OCI-LY3 (cell line): ENCODE measurements at regions not wholly inside any gene's neighbourhood (a gene's known extent, or its start where the extent isn't known, plus 50 kb on each side); places are given as distances from the start of the nearest gene placed in this dataset.

Experiments used
- H2AFZ ChIP-seq: fragments of 200-600, 300-600 bp; shearing (Covaris generic); 2 replicates; pipeline ENCODE4 v1.6.0; 2014; ENCODE audit warnings: antibody characterized with exemption, low read depth, low read length
- H3K27ac ChIP-seq: fragments of 200-600, 300-600 bp; sonication (generic); 2 replicates; pipeline ENCODE4 v1.5.1; 2014; ENCODE audit warnings: mild to moderate bottlenecking, low read length, moderate library complexity, mixed read lengths
- H3K27me3 ChIP-seq: fragments of 200-600, 300-600 bp; sonication (generic); 2 replicates; pipeline ENCODE4 v1.6.1; 2014; ENCODE audit warnings: low read depth, low read length, mixed read lengths
- H3K36me3 ChIP-seq: fragments of 200-600, 300-600 bp; sonication (generic); replicated peaks from 2 replicates; pipeline ENCODE3; 2014; ENCODE audit warnings: low read depth, low read length, mixed read lengths
- H3K4me1 ChIP-seq: fragments of 300-600, 200-600 bp; sonication (generic); 2 replicates; pipeline ENCODE4 v1.6.1; 2014; ENCODE audit warnings: low read length, mixed read lengths
- H3K4me2 ChIP-seq: fragments of 200-600, 300-600 bp; sonication (generic); 2 replicates; pipeline ENCODE4 v1.6.1; 2014; ENCODE audit warnings: low read length, mixed read lengths
- H3K4me3 ChIP-seq: fragments of 300-600, 200-600 bp; sonication (generic); 2 replicates; pipeline ENCODE4 v1.5.1; 2014; ENCODE audit warnings: antibody characterized with exemption, mild to moderate bottlenecking, low read length, moderate library complexity
- H3K79me2 ChIP-seq: fragments of 300-600, 200-600 bp; shearing (Covaris generic); 2 replicates; pipeline ENCODE4 v1.6.1; 2014; ENCODE audit warnings: mild to moderate bottlenecking, low read length, mixed read lengths
- H3K9ac ChIP-seq: fragments of 300-600, 200-600 bp; shearing (Covaris generic); 2 replicates; pipeline ENCODE4 v1.6.0; 2014; ENCODE audit warnings: mild to moderate bottlenecking, low read length, moderate library complexity
- H3K9me3 ChIP-seq: fragments of 200-600, 300-600 bp; shearing (Covaris generic); 2 replicates; pipeline ENCODE4 v1.6.1; 2014; ENCODE audit warnings: low read length, mixed read lengths; ENCODE audit not compliant: insufficient read depth
- H4K20me1 ChIP-seq: fragments of 200-600, 300-600 bp; sonication (generic); 2 replicates; pipeline ENCODE4 v1.6.1; 2016; ENCODE audit warnings: low read length, mixed read lengths; ENCODE audit not compliant: insufficient read depth
- EZH2phosphoT487 ChIP-seq: fragments of 200-600 bp; shearing (Covaris generic); IDR thresholded peaks from 2 replicates; pipeline ENCODE4 v1.6.1; 2018; ENCODE audit warnings: antibody characterized with exemption, mixed run types, low read depth
- TF ChIP-seq, protein P1 (sequence below): fragments of 200-600, 300-600 bp; sonication (generic); IDR thresholded peaks from 2 replicates; pipeline ENCODE4 v1.5.1; 2014; ENCODE audit warnings: antibody characterized with exemption, low read length, low read depth

GRCh38 chr12:63206494-63206893, 55.5 kb upstream of the AVPR1A start:
- Histone ChIP-seq H3K36me3 (no peaks in the 10 kb centered on the region), H3K9ac (no peak overlapping the region), H4K20me1 (no peaks in the 10 kb centered on the region), H2AFZ (no peak overlapping the region), H3K4me3 (no peak overlapping the region), H3K4me1 (no peaks in the 10 kb centered on the region), H3K9me3 (no peaks in the 10 kb centered on the region), H3K4me2 (no peak overlapping the region), H3K27ac (no peak overlapping the region), H3K79me2 (no peaks in the 10 kb centered on the region), H3K27me3 (no peaks in the 10 kb centered on the region)
- no peak for TF ChIP-seq EZH2phosphoT487
- TF ChIP-seq, protein P1, sequence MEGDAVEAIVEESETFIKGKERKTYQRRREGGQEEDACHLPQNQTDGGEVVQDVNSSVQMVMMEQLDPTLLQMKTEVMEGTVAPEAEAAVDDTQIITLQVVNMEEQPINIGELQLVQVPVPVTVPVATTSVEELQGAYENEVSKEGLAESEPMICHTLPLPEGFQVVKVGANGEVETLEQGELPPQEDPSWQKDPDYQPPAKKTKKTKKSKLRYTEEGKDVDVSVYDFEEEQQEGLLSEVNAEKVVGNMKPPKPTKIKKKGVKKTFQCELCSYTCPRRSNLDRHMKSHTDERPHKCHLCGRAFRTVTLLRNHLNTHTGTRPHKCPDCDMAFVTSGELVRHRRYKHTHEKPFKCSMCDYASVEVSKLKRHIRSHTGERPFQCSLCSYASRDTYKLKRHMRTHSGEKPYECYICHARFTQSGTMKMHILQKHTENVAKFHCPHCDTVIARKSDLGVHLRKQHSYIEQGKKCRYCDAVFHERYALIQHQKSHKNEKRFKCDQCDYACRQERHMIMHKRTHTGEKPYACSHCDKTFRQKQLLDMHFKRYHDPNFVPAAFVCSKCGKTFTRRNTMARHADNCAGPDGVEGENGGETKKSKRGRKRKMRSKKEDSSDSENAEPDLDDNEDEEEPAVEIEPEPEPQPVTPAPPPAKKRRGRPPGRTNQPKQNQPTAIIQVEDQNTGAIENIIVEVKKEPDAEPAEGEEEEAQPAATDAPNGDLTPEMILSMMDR = no peak
